RWPE2 (cell line): ENCODE measurements at regions not wholly inside any gene's neighbourhood (a gene's known extent, or its start where the extent isn't known, plus 50 kb on each side); places are given as distances from the start of the nearest gene placed in this dataset.
A peak's percentile ranks its signal among the peaks of the same experiment; 100 is the strongest.

Experiments used
- ATAC-seq: fragments of 200-7000 bp; cut with Tn5 transposase; 3 replicates; pipeline ENCODE4 v1.9.1; 2021; ENCODE audit warnings: low read depth
- DNase-seq: peaks from one replicate; pipeline ENCODE4 v3.0.0-alpha.2; 2020; ENCODE audit warnings: low spot score
- H3K27ac ChIP-seq: fragments of 450-650 bp; 2 replicates; pipeline ENCODE4 v1.5.1; 2017; ENCODE audit warnings: mild to moderate bottlenecking; ENCODE audit not compliant: poor library complexity, severe bottlenecking
- H3K27me3 ChIP-seq: fragments of 250-450 bp; sonication (Bioruptor Pico); 2 replicates; pipeline ENCODE4 v1.5.1; 2021; ENCODE audit warnings: mild to moderate bottlenecking, moderate library complexity; ENCODE audit not compliant: insufficient read depth, poor library complexity, severe bottlenecking
- H3K36me3 ChIP-seq: fragments of 250-450 bp; sonication (Bioruptor Pico); 2 replicates; pipeline ENCODE4 v1.5.1; 2020; ENCODE audit warnings: low read depth, mild to moderate bottlenecking, moderate library complexity
- H3K4me1 ChIP-seq: fragments of 250-450 bp; sonication (Bioruptor Pico); 2 replicates; pipeline ENCODE4 v1.5.1; 2021; ENCODE audit warnings: mild to moderate bottlenecking, moderate library complexity; ENCODE audit not compliant: insufficient read depth, poor library complexity, severe bottlenecking
- H3K4me3 ChIP-seq: fragments of 250-450 bp; sonication (Bioruptor Pico); 2 replicates; pipeline ENCODE4 v1.5.1; 2021; ENCODE audit warnings: mild to moderate bottlenecking, moderate library complexity; ENCODE audit not compliant: severe bottlenecking
- H3K9me3 ChIP-seq: fragments of 250-450 bp; sonication (Bioruptor Pico); 2 replicates; pipeline ENCODE4 v1.5.1; 2021; ENCODE audit warnings: mild to moderate bottlenecking, moderate library complexity; ENCODE audit not compliant: severe bottlenecking
- CTCF ChIP-seq: fragments of 450-650 bp; IDR thresholded peaks from one replicate; pipeline ENCODE4 v1.5.1; 2017; ENCODE audit warnings: mild to moderate bottlenecking, moderate library complexity; ENCODE audit not compliant: poor library complexity, severe bottlenecking

- TF ChIP-seq CTCF: no peak
- H3K4me3 ChIP-seq: no peak overlapping the region
- H3K27me3 ChIP-seq: no peaks in the 10 kb centered on the region
- no peaks in the 10 kb centered on the region for H3K9me3 ChIP-seq
- DNase-seq (peak; percentile 65), ATAC-seq (peak; percentile 58)
- peaks cover 31% of the 10 kb centered on the region for H3K4me1 ChIP-seq
- H3K36me3 ChIP-seq: no peaks in the 10 kb centered on the region
- H3K27ac ChIP-seq: peak overlapping the region; percentile 28
Observed at GRCh38 chr3:166444756-166445155, 607.5 kb upstream of the BCHE start.

GRCh38 chr3:166444336-166444735 is 607.1 kb upstream of the BCHE start:
- ATAC-seq: peak; percentile 83

GRCh38 chr3:166435469-166436057 is 598.3 kb upstream of the BCHE start:
- no peak for DNase-seq
- no peaks in the 10 kb centered on the region for H3K36me3 ChIP-seq
- no peak overlapping the region for H3K4me3 ChIP-seq
- no peak overlapping the region for H3K27ac ChIP-seq
- TF ChIP-seq CTCF: no peak
- no peak for ATAC-seq
- no peaks in the 10 kb centered on the region for H3K9me3 ChIP-seq
- H3K27me3 ChIP-seq: no peaks in the 10 kb centered on the region
- H3K4me1 ChIP-seq: no peaks in the 10 kb centered on the region

More at GRCh38 chr3:166444336-166444735, 607.1 kb upstream of the BCHE start:
- peaks cover 31% of the 10 kb centered on the region for H3K4me1 ChIP-seq
- H3K4me3 ChIP-seq: no peak overlapping the region
- no peak for TF ChIP-seq CTCF
- no peaks in the 10 kb centered on the region for H3K27me3 ChIP-seq
- no peaks in the 10 kb centered on the region for H3K9me3 ChIP-seq
- H3K36me3 ChIP-seq: no peaks in the 10 kb centered on the region
- peak overlapping the region; percentile 28 for H3K27ac ChIP-seq
- DNase-seq: peak; percentile 58

- H3K27ac ChIP-seq: no peak overlapping the region
- no peaks in the 10 kb centered on the region for H3K9me3 ChIP-seq
- ATAC-seq (no peak), DNase-seq (no peak)
- TF ChIP-seq CTCF: no peak
- no peaks in the 10 kb centered on the region for H3K27me3 ChIP-seq
- H3K4me1 ChIP-seq: no peaks in the 10 kb centered on the region
- no peaks in the 10 kb centered on the region for H3K36me3 ChIP-seq
- no peak overlapping the region for H3K4me3 ChIP-seq
Observed at GRCh38 chr3:166433060-166433459, 595.8 kb upstream of the BCHE start.

GRCh38 chr3:166425900-166426611 is 588.8 kb upstream of the BCHE start:
- no peaks in the 10 kb centered on the region for H3K36me3 ChIP-seq
- TF ChIP-seq CTCF: peak; percentile 21
- DNase-seq (no peak), ATAC-seq (peak; percentile 51; the same call in 1 of the 3 replicates)
- H3K27me3 ChIP-seq: no peaks in the 10 kb centered on the region
- no peak overlapping the region for H3K4me3 ChIP-seq
- no peaks in the 10 kb centered on the region for H3K9me3 ChIP-seq
- H3K4me1 ChIP-seq: no peaks in the 10 kb centered on the region
- H3K27ac ChIP-seq: no peak overlapping the region
